ENCODE measurements at regions not wholly inside any gene's neighbourhood (a gene's known extent, or its start where the extent isn't known, plus 50 kb on each side); places are given as distances from the start of the nearest gene placed in this dataset.

DNA sequence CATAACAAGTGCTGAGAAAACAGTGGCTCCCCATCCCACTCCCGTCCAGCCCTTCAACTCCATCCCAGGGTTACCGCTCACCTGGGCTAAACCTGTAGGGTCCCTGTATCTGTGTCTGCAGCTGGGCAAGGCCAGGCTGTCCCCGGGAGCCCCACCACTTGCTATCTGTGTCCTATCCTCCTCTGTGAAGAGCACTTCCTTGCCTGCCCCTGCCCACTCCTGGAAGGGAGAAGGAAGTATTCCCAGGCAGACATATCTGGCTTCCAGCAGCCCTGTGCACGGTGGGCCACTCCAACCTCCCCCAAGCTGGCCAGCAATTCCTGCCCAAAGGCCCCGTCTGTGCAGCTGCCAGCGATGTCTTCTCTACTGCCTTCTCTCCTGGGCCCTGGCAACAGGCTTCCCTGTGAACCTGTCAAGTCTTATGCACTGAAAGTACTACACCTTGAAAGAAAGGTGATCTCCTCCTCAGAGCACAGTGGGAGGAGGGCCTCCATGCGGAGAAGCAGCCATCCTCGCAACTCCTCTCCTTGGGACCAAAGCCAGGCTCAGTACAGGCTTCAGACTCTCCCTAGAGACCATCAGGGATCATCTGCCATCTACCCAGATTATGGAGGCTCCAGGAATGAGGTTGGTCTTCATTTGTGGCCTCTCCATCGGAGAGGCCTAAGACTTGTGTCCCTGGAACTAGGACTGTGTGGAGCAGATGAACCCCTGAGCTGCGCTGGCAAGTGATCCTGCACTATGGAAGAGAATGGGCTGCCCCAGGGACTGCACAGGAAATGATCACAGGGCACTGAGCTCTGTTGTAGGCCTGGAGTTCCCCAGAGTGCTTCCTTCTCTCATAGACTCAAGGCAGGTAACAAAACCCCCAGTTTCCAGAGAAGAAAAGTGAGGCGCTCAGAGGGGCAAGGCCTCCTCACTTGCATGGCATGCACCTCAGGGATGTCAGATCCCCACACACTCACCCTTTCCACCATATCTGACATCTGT lies 663.6 kb downstream of the BCL11B start:
- DNase-seq (ENCODE audit: low spot score) = no peak
- intact Hi-C loops (cut with DNase I) = no loop called here

DNA sequence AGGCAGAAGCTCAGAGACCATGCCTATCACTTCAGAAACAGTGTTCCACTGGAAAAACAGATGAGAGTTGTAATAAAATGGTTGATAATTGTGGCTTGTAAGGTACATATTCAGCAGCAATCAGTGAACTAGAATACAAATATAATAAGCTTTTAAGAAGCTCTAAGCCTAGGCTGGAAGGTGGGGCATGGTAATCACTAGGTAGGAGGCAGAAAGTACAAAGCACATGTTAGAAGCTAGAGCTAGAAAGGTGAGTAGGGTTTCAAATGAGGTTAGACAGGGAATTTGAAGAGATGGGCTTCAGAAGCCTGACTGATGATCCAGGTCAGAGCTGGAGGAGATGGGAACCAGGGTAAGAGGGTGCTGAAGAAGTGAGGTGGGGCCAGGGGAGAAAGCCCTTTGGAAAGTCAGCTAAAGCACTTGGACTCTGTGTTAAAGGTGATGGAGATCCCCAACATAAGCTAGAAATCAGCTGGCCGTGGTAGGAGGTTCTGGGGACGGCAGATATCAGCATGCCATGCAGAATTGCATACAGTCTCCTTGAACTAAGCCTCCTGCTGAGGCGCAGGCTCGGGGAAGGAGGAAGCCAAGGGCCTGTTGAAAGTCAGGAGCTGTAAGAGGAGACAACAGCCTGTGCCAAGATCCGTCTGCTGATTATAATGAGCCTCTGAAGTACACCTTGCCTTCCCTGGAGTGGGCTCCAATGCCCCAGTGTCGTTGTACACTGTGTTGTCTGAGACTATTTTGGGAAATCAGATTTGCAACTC lies 659.4 kb downstream of the BCL11B start:
- intact Hi-C loops (cut with DNase I) = no loop called here
- DNase-seq (ENCODE audit: low spot score) = no peak

DNA sequence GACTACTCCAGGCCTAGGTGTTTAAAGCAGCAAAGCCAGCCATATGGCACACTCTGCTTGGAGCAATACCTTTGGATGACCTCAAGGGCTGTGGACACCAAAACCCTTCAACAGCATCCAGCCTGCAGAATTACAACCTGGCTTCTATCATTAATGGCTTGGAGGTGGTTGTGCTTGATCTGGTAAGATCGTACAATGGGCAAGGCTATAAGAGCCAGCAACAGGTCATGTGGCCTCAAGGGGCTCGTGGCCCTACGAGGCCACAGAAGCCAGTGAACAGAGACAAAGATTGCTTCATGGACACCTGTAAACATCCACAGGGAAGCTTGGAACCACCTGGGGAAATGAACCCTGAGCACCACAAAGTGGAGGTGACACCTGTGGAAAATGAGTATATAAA lies 657.3 kb downstream of the BCL11B start:
- DNase-seq (ENCODE audit: low spot score) = no peak
- intact Hi-C loops (cut with DNase I) = no loop called here

DNA sequence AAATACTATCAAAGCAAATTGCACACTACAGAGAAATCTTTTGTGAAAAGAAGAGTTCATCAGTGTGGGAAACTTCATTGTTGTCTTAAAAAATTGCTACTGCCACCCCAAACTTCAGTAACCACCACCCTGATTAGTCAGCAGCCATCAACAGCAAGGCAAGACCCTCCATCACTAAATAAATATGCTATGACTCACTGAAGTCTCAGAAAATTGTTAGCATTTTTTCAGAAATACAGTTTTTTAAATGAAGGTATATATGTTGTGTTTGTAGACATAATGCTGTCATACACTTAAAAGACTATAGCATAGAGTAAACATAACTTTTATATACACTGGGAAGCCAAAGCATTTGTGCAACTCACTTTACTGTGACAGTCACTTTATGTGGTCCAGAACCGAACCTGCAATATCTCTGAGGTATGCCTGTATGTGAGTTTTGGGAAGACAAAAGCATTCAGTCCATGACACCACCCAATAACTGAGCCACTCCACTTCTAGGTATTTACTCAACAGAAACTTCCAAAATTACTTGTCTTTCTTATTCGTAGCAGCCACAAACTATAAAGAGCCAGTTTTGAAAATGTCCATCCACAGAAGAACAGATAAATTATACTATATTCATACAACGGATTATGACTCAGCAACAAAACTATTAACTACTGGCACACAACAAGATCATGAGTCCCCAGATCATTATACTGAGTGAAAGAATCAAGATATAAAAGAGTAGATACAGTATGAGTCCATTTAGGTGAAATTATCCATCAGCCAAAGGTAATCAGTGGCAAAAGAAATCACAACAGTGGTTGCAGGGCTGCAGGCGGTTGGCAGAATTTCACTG lies 649.6 kb downstream of the BCL11B start:
- no peak for DNase-seq (ENCODE audit: low spot score)
- intact Hi-C loops (cut with DNase I) = no loop called here

DNA sequence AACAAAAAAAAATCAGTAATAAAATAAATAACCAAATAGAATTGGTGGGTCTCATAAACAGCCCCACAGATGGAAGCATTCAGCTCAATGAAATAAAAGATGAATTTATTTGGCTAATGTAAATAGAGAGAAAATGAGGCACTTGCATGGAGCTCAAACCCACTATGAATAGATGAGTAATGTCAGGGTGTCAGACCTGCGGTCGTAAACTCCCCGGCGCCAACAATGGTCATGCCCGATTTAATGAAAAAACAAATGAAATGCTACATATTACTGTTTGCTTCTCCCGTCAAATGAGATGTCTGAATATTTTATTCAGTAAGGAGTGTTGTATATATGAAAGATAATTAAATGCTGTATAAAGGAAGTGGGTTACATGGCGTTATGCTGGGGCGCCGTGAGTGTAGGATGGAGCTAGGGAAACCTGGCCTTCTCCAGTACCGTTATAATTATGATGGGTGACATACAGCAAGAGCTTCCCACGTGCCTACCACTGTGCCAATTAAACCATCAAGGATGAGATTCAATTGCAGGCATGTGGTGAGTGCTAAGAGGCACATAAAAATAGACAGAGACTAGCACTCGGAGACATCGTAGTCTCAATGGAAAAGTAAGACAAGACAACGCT lies 648.1 kb downstream of the BCL11B start:
- no peak for DNase-seq (ENCODE audit: low spot score)
- intact Hi-C loops (cut with DNase I) = no loop called here

DNA sequence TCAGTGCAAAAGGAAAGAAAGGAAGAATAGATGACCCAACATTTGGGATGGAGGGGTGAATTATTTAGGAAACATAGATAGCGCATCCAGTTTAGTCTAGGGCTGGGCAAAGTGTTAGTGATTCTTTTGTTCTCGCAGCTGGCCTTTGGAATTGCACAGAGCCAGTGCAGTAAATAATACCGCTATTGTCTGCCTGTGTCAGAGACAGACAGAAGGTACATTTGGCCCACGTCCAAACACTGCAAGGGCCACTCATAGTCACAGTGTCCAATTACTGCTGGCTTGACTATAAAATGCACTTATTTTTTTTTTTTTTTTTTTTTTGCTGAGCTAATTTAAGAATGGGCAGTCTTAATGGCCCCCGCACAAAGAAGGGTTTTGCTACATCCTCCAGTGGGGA lies 638.6 kb downstream of the BCL11B start:
- intact Hi-C loops (cut with DNase I) = no loop called here
- DNase-seq (ENCODE audit: low spot score) = no peak

DNA sequence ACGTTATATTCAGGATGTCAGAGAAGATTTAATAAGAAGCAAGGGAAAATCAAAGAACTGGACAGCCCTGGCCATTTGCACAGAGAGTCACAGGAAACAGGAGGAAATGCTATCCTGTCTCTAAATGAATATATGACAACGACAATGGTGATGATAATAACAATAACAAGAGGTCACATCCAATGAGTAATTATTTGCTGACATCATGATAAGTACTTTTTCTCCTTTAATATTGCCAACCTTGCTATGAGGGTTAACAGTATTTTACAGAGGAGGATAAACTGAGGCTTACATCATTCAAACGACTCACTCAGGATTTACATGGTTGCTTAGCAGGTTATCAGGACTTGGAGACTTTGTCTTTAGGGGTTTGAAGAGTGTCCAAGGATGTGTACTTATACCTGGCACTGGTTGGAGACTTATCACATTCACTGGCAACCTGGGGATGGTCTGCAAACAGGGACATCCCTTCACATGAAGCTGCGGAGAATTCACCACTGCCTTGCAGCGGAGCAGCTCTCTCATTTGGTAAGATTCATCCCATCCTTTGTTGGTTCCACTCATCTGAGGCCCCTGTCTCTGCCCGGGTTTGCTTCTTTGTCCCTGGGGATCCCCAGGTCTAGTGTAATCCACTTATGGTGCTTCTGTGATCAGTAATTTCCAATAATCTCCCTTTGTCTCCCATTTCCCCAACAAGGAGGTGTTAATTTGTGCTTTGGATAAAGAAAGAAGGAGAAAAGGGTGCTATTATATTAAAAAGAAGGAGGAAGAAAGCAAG lies 637.8 kb downstream of the BCL11B start:
- intact Hi-C loops (cut with DNase I) = no loop called here
- no peak for DNase-seq (ENCODE audit: low spot score)

DNA sequence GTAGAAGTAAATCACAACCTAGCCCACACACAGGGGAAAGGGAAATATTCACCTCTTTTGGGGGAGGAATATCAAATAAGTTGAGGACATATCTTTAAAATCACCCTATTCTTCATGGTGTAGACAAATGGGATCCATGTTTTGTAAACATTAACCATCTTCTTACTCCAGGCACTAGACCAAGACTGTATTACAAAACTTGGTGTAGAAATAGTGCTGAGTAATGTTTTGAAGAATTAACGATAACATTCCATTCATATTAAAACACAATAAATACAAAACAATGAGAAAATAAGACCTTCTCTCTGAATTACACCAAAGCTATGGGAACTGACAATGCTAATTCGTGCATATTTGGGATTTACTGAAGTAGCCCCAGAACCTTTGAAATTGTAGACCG lies 633.6 kb downstream of the BCL11B start:
- no peak for DNase-seq (ENCODE audit: low spot score)
- intact Hi-C loops (cut with DNase I) = no loop called here

DNA sequence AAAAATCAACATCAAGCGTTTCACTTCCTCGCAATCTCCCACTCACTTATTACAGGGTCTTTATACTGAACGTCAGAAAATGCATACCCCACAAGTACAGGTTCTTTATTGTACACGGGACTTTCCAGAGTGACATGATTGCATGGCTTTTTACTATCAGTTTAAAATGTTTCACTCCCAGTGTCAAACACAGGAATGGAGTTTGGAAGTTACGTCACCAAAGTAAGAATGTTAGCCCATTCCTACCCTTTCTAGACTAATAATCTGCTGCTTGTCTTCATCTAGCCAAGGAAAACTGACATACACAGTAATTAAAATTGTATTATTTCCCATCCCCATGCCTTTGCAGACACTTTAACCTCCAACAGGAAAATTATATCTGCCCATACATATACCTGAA lies 624.2 kb downstream of the BCL11B start:
- no peak for DNase-seq (ENCODE audit: low spot score)
- intact Hi-C loops (cut with DNase I) = no loop called here

DNA sequence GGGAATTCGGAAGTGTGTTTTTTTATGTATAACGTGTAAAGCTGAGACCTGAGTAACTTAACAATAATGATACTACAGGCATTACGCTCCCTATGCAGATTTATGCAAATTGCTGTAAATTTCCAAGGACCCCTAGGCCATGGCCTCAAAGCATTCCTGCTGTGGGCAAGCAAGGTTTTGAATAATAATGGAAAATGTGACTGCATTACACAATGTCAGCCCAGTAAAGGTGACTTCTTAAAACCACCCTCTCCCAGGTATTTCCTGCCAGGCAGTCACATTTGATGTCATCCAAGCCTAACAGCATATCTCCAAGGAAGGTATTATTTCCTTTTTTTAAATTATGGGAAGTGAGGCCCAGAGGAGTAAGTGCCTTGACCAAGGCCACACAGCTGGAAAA lies 621.0 kb downstream of the BCL11B start:
- intact Hi-C loops (cut with DNase I) = no loop called here
- no peak for DNase-seq (ENCODE audit: low spot score)

DNA sequence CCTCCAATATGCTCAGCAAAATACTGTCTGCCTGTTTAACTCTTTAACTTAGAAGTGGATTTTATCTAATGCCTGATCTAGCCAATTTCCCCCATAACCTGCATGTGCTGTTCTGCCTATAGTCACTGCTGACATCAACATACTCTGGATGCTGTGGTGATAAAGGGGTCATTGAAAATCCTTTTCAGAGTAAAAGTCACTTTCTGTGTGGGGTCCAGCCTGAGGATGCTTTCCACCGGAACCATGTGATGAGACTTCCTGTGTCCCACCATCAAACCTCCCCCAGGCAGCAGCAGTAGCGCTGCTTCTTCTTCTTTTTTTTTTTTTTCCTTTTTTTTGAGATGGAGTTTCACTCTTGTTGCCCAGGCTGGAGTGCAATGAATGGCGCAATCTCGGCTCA lies 607.0 kb downstream of the BCL11B start:
- no peak for DNase-seq (ENCODE audit: low spot score)
- intact Hi-C loops (cut with DNase I) = no loop called here

DNA sequence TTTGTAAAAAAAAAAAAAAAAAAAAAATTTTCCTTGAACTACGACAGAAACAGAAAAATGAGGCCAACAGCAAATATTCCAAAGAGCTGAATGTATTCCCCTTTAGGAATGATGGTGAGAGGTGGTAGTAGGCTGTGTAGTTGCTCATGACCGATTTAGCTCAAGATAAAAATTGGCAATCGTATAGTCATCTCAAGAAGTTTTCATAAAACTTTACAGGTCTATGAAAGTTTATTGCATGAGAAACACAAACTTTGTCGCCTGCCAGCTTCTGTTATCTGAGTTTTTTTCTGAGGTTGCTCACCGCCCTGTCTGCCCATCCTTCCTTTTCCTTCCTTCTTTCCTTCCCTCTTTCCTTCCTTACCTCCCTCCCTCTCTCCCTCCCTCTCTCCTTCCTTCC lies 605.5 kb downstream of the BCL11B start:
- DNase-seq (ENCODE audit: low spot score) = no peak
- intact Hi-C loops (cut with DNase I) = no loop called here

DNA sequence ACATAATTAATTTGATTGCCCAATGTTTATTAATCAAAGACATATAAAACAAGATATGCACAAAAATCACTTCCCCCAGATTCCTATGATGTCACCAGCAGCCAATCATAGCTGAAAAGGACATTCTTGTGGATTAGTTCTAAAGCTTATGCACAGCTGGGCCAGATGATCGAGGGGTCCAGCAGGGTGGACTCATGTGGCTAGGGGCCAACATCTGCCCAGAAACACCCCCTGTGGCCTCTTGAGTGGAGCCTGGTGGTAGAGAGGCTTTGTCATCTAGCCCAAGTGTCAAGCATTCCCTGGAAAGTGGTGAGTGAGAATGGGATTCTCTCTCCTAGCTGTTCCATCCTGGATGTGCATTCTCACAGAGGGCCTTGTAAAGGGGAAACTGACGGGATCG lies 590.0 kb downstream of the BCL11B start:
- intact Hi-C loops (cut with DNase I) = no loop called here
- DNase-seq (ENCODE audit: low spot score) = no peak

DNA sequence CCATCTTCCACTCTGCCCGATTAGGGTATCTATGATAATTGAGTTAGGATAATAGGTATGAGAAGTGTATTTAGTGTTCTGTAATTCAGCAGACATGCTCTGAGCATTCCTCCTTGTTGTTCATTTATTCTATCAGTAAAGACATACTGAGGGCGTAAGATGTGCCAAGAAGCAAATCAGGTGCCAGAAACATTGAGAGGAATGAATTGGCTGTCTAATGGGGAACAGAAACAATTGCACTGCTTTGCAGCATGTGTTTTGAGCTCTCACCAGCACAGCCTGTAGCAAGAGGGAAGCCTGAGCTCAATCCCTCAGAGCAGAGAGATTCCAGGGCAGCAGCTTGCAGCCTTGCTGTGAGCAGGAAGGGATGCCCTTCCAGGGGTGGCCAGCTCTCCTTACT lies 589.3 kb downstream of the BCL11B start:
- intact Hi-C loops (cut with DNase I) = no loop called here
- no peak for DNase-seq (ENCODE audit: low spot score)

DNA sequence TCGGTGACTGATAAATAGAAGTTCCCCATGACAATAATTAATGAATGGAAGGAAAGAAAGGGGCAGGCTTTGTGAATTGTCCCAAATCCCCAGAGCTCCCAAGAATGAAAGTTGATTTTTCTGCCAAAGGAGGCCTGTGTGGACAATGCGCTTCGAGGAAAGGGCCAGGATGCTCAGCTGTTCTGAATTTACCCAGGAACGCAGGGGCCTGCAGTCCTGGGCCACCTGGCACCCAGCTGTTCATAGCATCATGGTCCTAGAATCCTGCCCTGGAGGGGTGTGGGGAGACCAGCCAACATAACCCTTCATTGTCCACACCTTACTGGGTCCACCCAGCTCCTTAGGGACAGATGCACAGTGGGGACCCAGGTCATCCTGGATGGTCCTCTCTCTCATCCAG lies 587.5 kb downstream of the BCL11B start:
- intact Hi-C loops (cut with DNase I) = no loop called here
- DNase-seq (ENCODE audit: low spot score) = no peak

DNA sequence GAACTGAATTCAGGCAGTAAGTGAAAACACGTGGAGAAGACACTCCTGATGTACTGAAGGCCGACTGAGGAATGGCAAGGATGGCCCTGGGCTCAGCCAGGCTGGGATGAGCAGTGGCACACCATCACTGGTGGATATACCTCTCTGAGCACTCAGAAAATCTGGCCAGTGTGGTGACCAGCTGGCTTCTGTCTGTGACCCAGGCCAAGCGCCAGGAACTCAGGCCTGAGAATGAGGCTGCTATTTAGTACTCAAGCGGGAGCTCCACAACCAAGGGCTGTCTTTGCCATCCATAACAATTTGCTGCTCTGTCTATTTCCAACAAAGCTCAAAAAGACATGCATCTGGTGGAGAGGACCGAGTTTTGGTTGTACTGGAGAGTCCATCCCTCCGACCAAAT lies 586.3 kb downstream of the BCL11B start:
- DNase-seq (ENCODE audit: low spot score) = no peak
- intact Hi-C loops (cut with DNase I) = no loop called here

DNA sequence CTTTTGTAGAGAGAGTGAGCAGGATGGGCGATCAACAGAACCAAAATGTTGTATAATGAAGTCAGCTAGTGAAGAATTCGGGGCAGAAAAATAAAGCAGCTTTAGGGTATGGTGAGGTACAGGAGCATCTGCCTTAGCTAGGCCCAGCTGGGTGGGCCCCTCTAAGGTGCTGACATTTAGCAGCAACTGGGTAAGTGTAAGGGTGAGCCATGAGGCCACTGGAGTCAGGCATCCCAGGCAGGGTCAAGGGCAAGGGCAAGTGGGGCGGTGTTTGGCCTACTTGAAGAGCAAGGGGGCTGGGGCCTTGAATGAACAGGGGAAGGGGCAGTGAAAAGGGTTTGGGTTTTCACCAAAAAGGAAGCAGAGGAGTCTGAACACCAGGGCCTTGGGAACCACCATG lies 583.6 kb downstream of the BCL11B start:
- intact Hi-C loops (cut with DNase I) = no loop called here
- no peak for DNase-seq (ENCODE audit: low spot score)

DNA sequence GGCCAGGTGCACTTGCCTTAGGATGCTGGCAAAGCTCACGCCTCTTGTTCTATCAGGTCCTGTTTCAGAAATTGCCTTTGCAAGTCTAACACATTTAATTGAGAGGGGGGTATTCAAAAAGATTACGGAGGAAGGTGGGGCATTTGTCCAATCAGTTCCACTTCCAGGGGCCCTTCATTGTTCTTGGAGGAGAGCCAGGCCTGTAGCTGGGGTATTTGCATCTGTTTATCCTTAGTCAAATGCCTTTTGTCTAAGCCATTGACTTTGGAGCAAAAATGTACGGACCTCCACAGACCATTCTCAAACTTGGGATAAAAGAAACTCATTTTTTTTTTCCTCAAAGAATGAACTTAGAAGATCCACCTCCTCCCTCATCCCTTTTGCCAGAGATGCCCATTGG lies 582.0 kb downstream of the BCL11B start:
- intact Hi-C loops (cut with DNase I) = no loop called here
- DNase-seq (ENCODE audit: low spot score) = no peak

DNA sequence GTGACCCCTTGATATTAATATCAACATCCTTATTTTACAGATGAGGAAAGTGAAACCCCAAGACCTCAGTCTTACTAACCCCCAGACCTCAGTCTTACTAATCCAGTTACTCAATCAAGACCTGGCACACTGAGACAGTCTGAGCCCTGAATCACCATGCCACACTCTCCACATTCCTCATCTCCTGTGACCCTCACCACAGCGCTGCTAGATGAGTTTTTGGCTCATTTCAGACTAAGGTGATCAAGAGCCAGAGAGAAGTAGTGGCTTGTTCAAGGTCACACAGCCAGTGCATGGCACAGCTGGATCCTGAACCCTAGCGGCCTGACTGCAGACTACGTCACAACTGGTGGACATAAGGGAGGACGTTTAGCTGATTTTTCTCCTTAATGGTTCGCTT lies 579.2 kb downstream of the BCL11B start:
- no peak for DNase-seq (ENCODE audit: low spot score)
- intact Hi-C loops (cut with DNase I) = no loop called here
